ENCODE measurements at regions not wholly inside any gene's neighbourhood (a gene's known extent, or its start where the extent isn't known, plus 50 kb on each side); places are given as distances from the start of the nearest gene placed in this dataset.

DNA sequence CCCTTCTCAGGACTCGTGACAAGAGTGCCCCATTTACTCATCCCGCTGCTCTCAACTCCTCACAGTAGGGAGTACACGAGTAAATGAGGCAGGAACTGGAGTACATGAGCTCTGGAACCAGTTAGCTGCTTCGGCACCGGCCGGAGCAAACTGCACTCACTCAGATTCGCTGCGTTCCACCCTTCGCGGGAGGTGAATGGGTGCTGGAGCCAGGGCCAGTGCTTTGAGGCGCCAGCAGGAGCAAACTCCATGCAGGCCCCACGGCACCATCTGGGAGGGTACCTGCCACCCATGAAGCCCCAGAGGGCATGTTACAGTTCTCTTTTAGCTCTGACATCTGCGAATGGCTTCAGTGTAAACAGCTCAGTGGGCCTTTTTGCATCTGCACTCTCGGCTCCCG, 315.5 kb upstream of the GK2 start:
- WGBS (ENCODE audit: insufficient coverage, insufficient replicate concordance, low lambda C conversion rate, missing lambda C conversion rate), result 43% methylated on average over 15 of the region's 15 CpGs

DNA sequence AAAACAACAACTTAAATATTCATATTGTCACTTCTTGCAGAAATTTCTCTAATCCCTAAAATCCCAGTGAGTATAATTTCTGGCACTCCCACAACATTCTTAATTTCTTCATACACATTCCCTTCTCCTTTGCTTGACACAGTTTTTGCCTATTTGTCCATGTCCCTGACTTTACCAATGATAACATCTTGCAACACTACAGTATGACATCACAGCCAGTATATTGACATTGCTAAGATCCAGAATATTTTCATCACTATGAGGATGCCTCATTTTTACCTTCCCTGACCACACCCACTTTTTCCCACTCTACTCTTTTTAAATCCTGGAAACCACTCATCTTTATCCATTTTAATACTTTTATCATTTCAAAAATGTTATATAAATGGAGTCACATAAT, 292.3 kb upstream of the GK2 start:
- DNase-seq (ENCODE audit: low read depth, low spot score) (no peak), FAIRE-seq (no peak), ATAC-seq (no peak)
- in situ Hi-C loops (cut with MboI) (no loop called here), intact Hi-C loops (cut with micrococcal nuclease; ENCODE audit: unreplicated experiment) (no loop called here)
- ChIA-PET POLR2A (no interaction called here), SMC1A (ENCODE audit: uncharacterized antibody, unreplicated experiment) (no interaction called here), CTCF (interaction anchor here (0.7 kb wide), 1 partner anchor 13 kb away, joined by 3 read pairs; no protein-coding TSS in a partner anchor), RAD21 (ENCODE audit: unreplicated experiment) (no interaction called here)
- Histone ChIP-seq H3K27me3 (replicated peaks in 1 of 2; ENCODE audit: control insufficient read depth in 2 of 2, insufficient read depth in 2 of 2, low read length in 1 of 2) (no peaks in the 10 kb centered on the region), H3K4me2 (ENCODE audit: control insufficient read depth, insufficient read depth) (no peak overlapping the region), H3K27ac (ENCODE audit: control insufficient read depth, insufficient read depth) (no peak overlapping the region), H2AFZ (ENCODE audit: control insufficient read depth, low read depth, low read length) (no peak overlapping the region), H3K4me3 (no peak overlapping the region), H3K9ac (ENCODE audit: control insufficient read depth, insufficient read depth, low read length) (no peak overlapping the region), H3K36me3 (ENCODE audit: control insufficient read depth in 2 of 2, insufficient read depth in 2 of 2, low read length in 1 of 2) (no peaks in the 10 kb centered on the region), H4K20me1 (ENCODE audit: control insufficient read depth, insufficient read depth) (no peaks in the 10 kb centered on the region), H3K79me2 (ENCODE audit: control insufficient read depth, insufficient read depth, low read length) (no peaks in the 10 kb centered on the region), H3K4me1 (ENCODE audit: control insufficient read depth, insufficient read depth, low read length) (no peaks in the 10 kb centered on the region), H3K9me3 (replicated peaks; ENCODE audit: control insufficient read depth, insufficient read depth, low read length) (no peaks in the 10 kb centered on the region)
- TF ChIP-seq RCOR1 (conservative IDR thresholded peaks at IDR 0.05; ENCODE audit: low read depth, low read length), result no peak
- no TSS peak for BruUV-seq (replicated peaks)

More for the DNA sequence above, 315.5 kb upstream of the GK2 start:
- Histone ChIP-seq H3K27me3 (replicated peaks in 1 of 2; ENCODE audit: control insufficient read depth in 2 of 2, insufficient read depth in 2 of 2, low read length in 1 of 2) (no peaks in the 10 kb centered on the region), H2AFZ (ENCODE audit: control insufficient read depth, low read depth, low read length) (no peak overlapping the region), H3K4me3 (no peak overlapping the region), H3K4me2 (ENCODE audit: control insufficient read depth, insufficient read depth) (no peak overlapping the region), H3K27ac (ENCODE audit: control insufficient read depth, insufficient read depth) (no peak overlapping the region), H3K79me2 (ENCODE audit: control insufficient read depth, insufficient read depth, low read length) (no peaks in the 10 kb centered on the region), H3K4me1 (ENCODE audit: control insufficient read depth, insufficient read depth, low read length) (no peaks in the 10 kb centered on the region), H3K36me3 (ENCODE audit: control insufficient read depth in 2 of 2, insufficient read depth in 2 of 2, low read length in 1 of 2) (no peaks in the 10 kb centered on the region), H3K9ac (ENCODE audit: control insufficient read depth, insufficient read depth, low read length) (no peak overlapping the region), H3K9me3 (replicated peaks; ENCODE audit: control insufficient read depth, insufficient read depth, low read length) (no peaks in the 10 kb centered on the region), H4K20me1 (ENCODE audit: control insufficient read depth, insufficient read depth) (no peaks in the 10 kb centered on the region)
- in situ Hi-C loops (cut with MboI) (no loop called here), intact Hi-C loops (cut with micrococcal nuclease; ENCODE audit: unreplicated experiment) (no loop called here)
- no peak for ATAC-seq
- no peak for TF ChIP-seq ATF7 (IDR thresholded peaks at IDR 0.05; ENCODE audit: low read depth)
- TF ChIP-seq MYB (IDR thresholded peaks at IDR 0.05; ENCODE audit: borderline replicate concordance, low read depth, low read length), result no peak
- ChIA-PET RAD21 (ENCODE audit: unreplicated experiment) (no interaction called here), POLR2A (no interaction called here), SMC1A (ENCODE audit: uncharacterized antibody, unreplicated experiment) (no interaction called here), CTCF (no interaction called here)
- BruUV-seq (replicated peaks), result no TSS peak
- FAIRE-seq, result no peak
- DNase-seq (ENCODE audit: low read depth, low spot score), result no peak
